Cardiac fibroblast (primary cell): ENCODE measurements at regions not wholly inside any gene's neighbourhood (a gene's known extent, or its start where the extent isn't known, plus 50 kb on each side); places are given as distances from the start of the nearest gene placed in this dataset.
A peak's percentile ranks its signal among the peaks of the same experiment; 100 is the strongest.

Source experiments
- DNase-seq, 2 donors: peaks; one replicate each; pipeline versions ENCODE4 v3.0.0 to v3.0.0-alpha.2; 2010; ENCODE audit warnings: low read depth in 2 of 2
- H3K4me3 ChIP-seq, 2 donors: replicated peaks in 1 of 2; 1 replicate in 1 of 2; 2 replicates in 1 of 2; pipeline ENCODE4 v1.5.1; 2011; ENCODE audit warnings: low read depth in 2 of 2, low read length in 2 of 2, mild to moderate bottlenecking in 2 of 2, moderate library complexity in 1 of 2
- TF ChIP-seq, protein P1 (sequence below): IDR thresholded peaks from one replicate; pipeline ENCODE4 v1.5.1; 2011; ENCODE audit warnings: low read depth, mild to moderate bottlenecking, low read length, inconsistent platforms

DNA sequence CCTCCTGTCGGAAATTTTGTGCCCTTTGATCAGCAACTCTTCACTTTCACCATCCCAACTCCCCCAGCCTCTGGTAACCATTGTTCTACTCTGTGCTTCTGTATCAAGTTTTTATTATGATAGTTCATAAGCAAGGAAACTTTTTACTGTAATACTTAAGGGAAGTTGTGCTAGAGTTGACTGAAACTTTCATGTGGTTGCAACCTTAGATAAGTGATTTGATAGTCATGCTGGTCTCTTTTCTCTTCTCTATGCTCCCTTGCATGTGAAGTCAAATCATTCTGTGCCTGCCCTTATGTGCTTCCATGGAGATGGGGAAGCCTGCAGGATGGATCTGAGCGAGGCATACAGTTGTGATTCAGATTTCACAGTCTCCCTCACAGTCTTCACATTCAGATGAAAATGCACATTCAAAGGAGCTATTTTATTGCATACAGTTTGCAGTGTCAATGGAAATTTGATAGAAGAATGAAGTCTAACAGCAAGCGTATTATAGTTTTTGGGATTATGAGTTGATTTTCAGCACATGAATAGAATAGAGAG, 1428.3 kb upstream of the TENM3 start:
- no peak overlapping the region for H3K4me3 ChIP-seq
- DNase-seq = no peak
- TF ChIP-seq, protein P1, sequence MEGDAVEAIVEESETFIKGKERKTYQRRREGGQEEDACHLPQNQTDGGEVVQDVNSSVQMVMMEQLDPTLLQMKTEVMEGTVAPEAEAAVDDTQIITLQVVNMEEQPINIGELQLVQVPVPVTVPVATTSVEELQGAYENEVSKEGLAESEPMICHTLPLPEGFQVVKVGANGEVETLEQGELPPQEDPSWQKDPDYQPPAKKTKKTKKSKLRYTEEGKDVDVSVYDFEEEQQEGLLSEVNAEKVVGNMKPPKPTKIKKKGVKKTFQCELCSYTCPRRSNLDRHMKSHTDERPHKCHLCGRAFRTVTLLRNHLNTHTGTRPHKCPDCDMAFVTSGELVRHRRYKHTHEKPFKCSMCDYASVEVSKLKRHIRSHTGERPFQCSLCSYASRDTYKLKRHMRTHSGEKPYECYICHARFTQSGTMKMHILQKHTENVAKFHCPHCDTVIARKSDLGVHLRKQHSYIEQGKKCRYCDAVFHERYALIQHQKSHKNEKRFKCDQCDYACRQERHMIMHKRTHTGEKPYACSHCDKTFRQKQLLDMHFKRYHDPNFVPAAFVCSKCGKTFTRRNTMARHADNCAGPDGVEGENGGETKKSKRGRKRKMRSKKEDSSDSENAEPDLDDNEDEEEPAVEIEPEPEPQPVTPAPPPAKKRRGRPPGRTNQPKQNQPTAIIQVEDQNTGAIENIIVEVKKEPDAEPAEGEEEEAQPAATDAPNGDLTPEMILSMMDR = no peak

DNA sequence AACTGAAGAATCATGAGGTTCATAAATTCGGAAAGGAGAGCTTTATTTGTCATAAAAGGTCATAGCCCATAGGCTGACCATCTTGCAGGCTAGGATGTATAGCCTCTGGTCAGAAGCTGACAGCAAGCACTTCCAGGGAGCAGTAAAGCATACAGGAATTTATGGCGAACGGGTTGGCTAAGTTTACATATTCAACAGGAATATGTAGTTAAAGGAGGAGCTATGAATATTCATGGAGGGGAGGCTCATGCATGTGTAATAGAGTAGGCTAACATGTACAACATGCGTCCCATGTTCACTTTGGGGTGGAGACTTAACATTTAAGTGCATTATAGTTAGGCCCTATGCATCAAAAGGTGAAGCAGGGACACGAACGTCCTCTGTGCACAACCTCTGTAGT, 1425.7 kb upstream of the TENM3 start:
- DNase-seq = no peak
- TF ChIP-seq, protein P1 = no peak
- H3K4me3 ChIP-seq = no peak overlapping the region

DNA sequence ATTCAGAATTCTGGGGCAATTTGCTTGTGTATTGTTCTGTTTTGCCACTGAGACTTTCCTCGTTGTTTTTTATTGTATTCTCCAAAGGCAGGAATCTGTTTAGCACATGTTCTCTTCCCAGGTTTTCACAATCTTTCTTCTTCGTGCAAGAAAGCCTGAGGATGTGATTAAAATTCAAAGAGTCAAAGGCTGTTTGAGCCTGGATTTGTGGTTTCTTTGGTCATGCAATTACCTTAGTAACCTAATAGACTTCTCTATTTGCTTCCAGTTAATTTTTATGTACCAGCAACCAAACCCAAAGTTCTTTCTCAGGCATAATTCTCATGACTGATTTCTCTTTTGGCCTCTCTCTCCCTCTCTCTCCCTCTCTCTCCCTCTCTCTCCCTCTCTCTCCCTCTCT, 1420.1 kb upstream of the TENM3 start:
- TF ChIP-seq, protein P1 = no peak
- H3K4me3 ChIP-seq = no peak overlapping the region
- no peak for DNase-seq

DNA sequence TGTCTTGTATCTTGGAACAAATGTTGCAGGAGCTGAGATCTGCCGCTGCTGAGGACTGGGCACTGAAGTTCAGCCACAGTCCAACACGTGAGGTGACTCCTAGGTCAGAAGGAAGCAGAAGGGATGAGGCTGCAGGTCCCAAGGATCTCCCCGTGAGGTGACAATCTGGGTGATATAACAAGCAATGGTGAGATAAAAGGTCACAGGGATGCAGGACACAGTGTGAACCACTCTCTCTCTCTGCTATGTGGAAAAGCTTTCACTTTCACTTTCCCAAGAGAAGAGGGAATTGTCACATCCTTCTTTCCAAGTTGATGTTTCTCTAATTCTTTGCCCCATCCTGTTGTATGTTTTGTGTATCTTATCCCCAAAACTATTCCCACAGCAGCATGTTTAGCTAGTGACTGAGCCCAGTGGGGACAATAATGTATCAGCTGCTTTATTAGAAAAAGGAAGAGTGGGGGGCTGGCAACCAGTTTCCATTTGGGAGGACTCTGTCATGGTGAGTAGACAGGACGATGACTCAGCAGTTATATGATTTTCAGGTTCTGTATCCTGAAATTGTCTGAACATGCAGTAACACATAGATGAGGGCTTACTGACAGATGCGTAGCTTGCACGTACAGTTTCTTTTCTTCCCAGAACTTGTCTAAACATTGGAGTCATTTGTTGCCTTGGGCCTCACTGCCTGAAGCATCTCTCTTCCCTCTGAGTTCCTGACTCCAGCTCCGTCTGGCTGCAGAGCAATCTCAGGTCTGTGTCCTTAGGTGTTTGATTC, 1415.8 kb upstream of the TENM3 start:
- TF ChIP-seq, protein P1 = no peak
- peak; percentile 24 to 28 for DNase-seq
- H3K4me3 ChIP-seq = peak overlapping the region; percentile 14 to 24

DNA sequence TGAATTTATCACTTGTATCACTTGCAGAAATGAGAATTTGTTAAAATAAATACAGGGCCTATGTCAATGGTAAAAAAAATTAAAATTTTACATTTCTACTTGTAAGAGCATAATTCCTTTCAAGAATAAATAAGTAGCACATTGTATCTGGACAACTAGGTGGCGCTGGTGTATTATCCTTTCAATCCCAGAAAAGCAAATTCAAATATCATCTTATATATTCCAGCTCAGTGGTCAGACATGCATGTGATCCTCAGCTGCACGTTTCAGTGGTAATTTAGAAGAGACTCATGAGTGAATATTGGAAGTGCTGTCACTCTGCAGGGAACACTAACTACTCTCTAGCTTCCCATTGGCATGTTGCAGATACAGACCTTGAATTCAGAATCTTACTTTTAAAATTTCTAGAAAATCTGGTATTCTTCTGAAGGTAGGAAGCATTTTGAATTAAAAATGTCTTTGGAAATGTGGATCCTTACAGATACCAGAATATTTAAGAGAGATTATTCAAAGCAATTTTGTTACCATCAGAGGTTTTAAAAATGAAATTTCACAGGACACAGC, 1414.7 kb upstream of the TENM3 start:
- H3K4me3 ChIP-seq = no peak overlapping the region
- TF ChIP-seq, protein P1 = peak; percentile 62
- DNase-seq = peak; percentile 79 to 84

DNA sequence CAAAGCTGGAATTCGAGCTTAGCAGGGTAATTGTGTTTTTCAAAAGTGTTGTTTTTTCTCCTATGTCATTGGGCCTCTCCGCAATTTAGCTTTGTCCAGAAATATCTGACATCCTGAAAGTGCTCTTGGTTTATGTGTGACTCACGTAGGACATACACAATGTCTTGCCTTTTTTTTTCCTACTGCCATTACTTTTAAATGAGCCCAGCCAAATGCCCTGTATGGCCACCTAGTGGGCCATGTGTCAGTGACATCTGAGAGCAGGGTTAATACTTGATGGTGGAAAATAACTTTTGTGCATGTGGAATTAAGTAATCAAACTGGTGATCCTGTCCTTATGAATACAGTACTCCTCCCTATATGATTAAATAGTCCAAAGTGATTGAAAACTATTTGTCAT, 1411.1 kb upstream of the TENM3 start:
- H3K4me3 ChIP-seq = no peak overlapping the region
- TF ChIP-seq, protein P1 = no peak
- no peak for DNase-seq
